Fibroblast of villous mesenchyme (primary cell): ENCODE measurements at regions not wholly inside any gene's neighbourhood (a gene's known extent, or its start where the extent isn't known, plus 50 kb on each side); places are given as distances from the start of the nearest gene placed in this dataset.
"Not testable (repeated sequence)": the region's sequence is repeated elsewhere in the genome, so short reads cannot be mapped to it uniquely, and the experiment has no call there.

Experiments
- DNase-seq: peaks from one replicate; pipeline ENCODE4 v3.0.0-alpha.2; 2010; ENCODE audit warnings: low read depth
- H3K4me3 ChIP-seq: 2 replicates; pipeline ENCODE4 v1.5.1; 2011; ENCODE audit warnings: low read depth, mild to moderate bottlenecking, low read length
- TF ChIP-seq, protein P1 (sequence below): IDR thresholded peaks from 2 replicates; pipeline ENCODE4 v1.5.1; 2012; ENCODE audit warnings: low read depth, mild to moderate bottlenecking, low read length; ENCODE audit not compliant: insufficient read depth

DNA sequence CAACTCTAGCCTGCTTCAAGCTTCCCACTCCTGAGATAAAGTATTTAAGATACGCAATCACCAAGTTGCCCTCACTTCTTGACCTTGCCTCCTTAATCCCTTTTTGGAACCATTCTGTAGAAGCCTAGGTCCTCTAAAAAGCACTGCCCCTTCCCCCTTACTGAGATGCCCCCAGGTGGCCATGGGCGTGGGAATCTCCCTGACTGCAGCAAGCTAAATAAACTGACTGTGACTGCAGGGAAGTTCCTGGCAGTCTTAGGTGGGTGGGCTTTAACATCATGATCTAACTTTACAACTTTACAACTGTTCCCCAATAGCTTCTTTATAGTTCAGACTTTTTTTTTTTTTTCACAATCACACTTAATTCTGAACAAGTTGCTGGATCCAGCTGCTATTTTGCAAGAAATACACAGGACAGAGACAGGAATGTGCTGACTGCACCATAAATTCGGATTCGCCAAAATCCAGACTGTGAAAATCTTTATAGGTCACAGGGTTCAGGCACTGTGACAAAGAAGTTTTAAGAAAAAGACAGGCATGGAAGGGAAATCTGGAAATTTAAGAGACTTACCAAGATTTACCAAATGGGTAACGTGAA is 344.2 kb upstream of the SULF2 start:
- TF ChIP-seq, protein P1, sequence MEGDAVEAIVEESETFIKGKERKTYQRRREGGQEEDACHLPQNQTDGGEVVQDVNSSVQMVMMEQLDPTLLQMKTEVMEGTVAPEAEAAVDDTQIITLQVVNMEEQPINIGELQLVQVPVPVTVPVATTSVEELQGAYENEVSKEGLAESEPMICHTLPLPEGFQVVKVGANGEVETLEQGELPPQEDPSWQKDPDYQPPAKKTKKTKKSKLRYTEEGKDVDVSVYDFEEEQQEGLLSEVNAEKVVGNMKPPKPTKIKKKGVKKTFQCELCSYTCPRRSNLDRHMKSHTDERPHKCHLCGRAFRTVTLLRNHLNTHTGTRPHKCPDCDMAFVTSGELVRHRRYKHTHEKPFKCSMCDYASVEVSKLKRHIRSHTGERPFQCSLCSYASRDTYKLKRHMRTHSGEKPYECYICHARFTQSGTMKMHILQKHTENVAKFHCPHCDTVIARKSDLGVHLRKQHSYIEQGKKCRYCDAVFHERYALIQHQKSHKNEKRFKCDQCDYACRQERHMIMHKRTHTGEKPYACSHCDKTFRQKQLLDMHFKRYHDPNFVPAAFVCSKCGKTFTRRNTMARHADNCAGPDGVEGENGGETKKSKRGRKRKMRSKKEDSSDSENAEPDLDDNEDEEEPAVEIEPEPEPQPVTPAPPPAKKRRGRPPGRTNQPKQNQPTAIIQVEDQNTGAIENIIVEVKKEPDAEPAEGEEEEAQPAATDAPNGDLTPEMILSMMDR = no peak
- peak; percentile 46 for DNase-seq

DNA sequence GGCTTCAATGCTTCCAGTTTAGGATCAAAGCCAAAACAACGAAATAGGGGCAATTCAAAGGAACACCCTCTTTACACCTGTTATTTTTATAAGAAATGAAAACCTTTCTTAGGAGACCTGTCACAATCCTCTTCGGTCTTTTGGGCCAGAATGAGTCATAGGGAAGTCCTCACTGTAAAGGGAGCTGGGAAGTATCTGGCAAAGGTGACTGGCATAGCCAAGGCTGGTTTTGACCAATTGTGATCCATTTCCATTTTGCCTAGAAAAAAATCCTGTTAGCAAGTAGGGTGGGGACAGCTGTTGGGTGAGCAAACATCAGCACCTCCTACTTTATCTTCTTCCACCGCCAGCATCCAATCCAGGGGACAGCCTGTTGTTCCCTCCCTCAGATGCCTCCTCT is 343.2 kb upstream of the SULF2 start:
- no peak overlapping the region for H3K4me3 ChIP-seq
- no peak for DNase-seq
- TF ChIP-seq, protein P1 = no peak

More for the DNA sequence above, 344.2 kb upstream of the SULF2 start:
- no peak overlapping the region for H3K4me3 ChIP-seq

DNA sequence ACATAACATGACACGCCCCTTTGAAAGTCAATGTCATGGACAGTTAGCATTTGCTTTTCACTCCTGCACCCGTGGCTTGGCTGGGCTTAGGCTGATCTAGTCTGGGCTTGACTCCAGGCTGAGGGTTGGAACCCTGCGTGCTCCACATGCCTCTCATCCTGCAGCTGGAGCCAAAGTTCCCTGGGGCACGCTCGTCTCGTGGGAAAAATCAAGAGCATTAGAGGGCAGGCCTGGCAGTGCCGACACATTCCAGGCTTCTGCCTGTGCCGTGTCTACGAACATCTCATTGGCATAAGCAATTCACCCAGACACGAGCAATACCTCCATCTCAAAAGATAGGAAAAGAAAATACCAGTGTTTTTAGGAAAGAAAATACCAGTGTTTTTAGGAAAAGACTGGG is 342.7 kb upstream of the SULF2 start:
- not testable (repeated sequence) for H3K4me3 ChIP-seq, DNase-seq

DNA sequence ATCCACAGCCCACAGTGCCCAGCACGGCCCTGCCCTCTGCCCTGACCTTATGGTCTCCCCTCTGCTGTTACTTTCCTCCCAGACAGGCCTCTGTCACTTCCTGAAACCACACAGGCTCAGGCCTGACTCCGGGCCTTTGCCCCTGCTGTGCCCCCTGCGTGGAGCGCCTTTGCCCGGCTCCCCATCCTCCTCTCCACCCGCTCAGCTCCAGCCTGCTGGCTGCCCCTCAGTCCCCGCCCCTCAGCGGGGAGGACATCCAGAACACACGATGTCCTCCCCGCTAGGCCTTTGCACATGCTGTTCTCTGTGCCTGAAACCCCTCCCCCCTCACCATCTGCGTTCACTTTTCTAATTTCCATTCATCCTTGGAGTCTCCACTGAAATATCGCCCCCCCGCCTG is 341.9 kb upstream of the SULF2 start:
- not testable (repeated sequence) for H3K4me3 ChIP-seq

DNA sequence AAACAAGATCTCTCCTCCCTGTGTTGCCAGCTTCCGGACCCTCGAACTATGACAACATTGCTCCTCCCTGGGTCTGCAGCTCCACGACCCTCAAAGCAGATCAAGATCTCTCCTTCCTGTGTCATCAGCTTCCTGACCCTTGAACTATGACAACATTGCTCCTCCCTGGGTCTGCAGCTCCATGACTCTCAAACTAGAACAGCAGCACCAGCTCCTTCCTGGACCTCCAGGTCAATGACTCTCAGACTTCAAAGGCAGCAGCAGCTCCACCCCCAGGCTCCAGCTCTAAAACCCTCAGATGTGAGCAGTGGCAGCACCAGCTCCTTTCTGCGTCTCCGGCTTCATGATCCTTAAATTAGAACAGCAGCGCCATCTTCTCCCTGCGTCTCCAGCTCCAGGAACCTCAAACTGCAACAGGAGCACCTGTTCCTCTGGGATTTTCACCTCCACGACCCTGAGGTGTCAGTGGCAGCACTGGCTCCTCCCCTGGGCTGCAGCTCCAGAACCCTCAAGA is 341.0 kb upstream of the SULF2 start:
- H3K4me3 ChIP-seq = no peak overlapping the region
- TF ChIP-seq, protein P1 = no peak

More for the DNA sequence above, 341.9 kb upstream of the SULF2 start:
- not testable (repeated sequence) for DNase-seq

DNA sequence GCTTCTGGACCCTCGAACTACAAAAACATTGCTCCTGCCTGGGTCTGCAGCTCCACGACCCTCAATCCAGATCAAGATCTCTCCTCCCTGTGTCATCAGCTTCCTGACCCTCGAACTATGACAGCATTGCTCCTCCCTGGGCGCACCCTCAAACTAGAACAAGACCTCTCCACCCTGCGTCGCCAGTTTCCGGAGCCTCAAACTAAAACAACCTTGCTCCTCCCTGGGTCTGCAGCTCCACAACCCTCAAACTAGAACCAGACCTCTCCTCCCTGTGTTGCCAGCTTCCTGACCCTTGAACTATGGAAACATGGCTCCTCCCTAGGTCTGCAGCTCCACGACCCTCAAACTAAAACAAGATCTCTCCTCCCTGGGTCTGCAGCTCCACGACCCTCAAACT is 339.7 kb upstream of the SULF2 start:
- DNase-seq = no peak
- TF ChIP-seq, protein P1 = no peak
- no peak overlapping the region for H3K4me3 ChIP-seq

More for the DNA sequence above, 341.0 kb upstream of the SULF2 start:
- DNase-seq = no peak

DNA sequence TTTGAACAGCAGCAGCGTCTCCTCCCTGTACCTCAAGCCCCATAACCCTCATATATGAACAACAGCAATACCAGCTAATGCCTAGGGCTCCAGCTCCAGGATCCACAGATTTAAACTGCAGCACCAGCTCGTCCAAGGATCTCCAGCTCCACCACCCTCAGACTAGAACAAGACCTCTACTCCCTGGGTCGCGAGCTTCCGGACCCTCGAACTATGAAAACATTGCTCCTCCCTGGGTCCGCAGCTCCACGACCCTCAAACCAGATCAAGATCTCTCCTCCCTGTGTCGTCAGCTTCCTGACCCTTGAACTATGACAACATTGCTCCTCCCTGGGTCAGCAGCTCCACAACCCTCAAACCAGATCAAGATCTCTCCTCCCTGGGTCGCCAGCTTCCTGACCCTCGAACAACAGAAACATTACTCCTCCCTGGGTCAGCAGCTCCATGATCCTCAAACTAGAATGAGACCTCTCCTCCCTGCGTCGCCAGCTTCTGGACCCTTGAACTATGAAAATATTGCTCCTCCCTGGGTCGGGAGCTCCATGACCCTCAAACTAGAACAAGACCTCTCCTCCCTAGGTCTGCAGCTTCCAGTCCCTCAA is 339.0 kb upstream of the SULF2 start:
- no peak overlapping the region for H3K4me3 ChIP-seq
- TF ChIP-seq, protein P1 = no peak
- no peak for DNase-seq

DNA sequence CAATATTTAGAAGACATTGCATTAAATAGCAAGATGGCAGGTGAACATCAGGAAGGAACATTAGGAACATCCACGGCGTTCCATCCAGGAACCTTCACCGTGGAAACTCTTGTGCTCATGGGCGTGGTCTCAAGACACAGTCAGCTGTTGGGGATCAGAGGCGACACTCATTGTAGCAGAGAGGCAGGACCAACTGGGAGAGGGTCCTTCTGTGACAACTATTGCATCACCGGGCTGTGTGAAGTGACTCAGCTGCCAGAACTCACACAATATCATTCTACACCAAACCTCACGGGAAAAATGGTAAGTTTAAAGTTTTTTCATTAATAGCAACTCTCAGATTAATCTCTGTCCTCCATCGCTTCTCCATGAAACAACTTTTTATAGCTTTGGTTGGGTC is 334.8 kb upstream of the SULF2 start:
- DNase-seq = no peak
- TF ChIP-seq, protein P1 = no peak
- no peak overlapping the region for H3K4me3 ChIP-seq

DNA sequence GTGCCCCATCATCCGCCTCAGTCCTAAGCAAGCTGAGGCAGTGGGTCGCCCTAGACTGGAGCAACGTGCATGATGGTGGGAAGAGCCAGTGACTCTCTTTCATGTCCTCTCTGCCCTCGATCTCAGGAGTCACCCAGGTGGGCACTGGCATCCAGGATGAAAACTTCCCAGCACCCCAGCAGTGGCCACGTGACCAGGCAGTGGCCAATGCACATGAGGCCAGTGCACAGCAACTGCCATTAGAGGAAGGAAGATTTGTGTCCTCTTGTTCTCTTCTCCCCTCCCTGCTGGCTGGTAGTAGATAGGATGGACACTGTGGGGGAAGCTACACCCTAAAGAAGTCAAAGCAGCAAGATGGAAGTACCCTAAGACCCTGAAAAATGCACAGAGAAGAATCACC is 334.1 kb upstream of the SULF2 start:
- not testable (repeated sequence) for H3K4me3 ChIP-seq, DNase-seq
